ENCODE measurements at regions not wholly inside any gene's neighbourhood (a gene's known extent, or its start where the extent isn't known, plus 50 kb on each side); places are given as distances from the start of the nearest gene placed in this dataset.
"Not testable (repeated sequence)": the region's sequence is repeated elsewhere in the genome, so short reads cannot be mapped to it uniquely, and the experiment has no call there.

DNA sequence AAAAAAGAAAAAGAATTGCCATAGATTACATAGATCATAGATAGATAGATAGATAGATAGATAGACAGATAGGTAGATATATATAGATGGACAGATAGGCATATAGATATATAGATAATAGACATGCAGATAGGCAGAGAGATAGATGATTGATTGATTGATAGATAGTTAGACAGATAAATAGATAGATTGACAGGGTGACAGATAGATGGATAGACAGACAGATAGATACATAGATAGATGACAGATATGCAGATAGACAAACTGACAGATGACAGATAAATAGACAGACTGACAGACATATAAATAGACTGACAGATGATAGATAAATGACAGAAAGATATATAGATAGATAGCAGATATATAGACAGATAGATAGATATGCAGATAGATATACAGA is 474.0 kb downstream of the IRS2 start:
- no peaks in the 10 kb centered on the region for H3K9me3 Mint-ChIP-seq (ENCODE audit: unreplicated experiment)
- no peak for DNase-seq (ENCODE audit: extremely low spot score, unreplicated experiment)
- peaks cover 8% of the 10 kb centered on the region for H3K4me1 Mint-ChIP-seq (ENCODE audit: unreplicated experiment)
- no peaks in the 10 kb centered on the region for H3K27me3 Mint-ChIP-seq (ENCODE audit: unreplicated experiment)
- no peaks in the 10 kb centered on the region for H3K36me3 Mint-ChIP-seq (ENCODE audit: unreplicated experiment)
- no peak overlapping the region for H3K4me3 Mint-ChIP-seq (ENCODE audit: unreplicated experiment)
- no peak for TF ChIP-seq CTCF (IDR thresholded peaks at IDR 0.05)
- H3K27ac Mint-ChIP-seq (ENCODE audit: unreplicated experiment), result no peak overlapping the region

GRCh38 chr13:109311431-109311976 is 474.9 kb downstream of the IRS2 start:
- H3K4me1 Mint-ChIP-seq (ENCODE audit: unreplicated experiment); H3K36me3 Mint-ChIP-seq (ENCODE audit: unreplicated experiment); H3K27ac Mint-ChIP-seq (ENCODE audit: unreplicated experiment); H3K4me3 Mint-ChIP-seq (ENCODE audit: unreplicated experiment); H3K27me3 Mint-ChIP-seq (ENCODE audit: unreplicated experiment); H3K9me3 Mint-ChIP-seq (ENCODE audit: unreplicated experiment); DNase-seq (ENCODE audit: extremely low spot score, unreplicated experiment): not testable (repeated sequence)

DNA sequence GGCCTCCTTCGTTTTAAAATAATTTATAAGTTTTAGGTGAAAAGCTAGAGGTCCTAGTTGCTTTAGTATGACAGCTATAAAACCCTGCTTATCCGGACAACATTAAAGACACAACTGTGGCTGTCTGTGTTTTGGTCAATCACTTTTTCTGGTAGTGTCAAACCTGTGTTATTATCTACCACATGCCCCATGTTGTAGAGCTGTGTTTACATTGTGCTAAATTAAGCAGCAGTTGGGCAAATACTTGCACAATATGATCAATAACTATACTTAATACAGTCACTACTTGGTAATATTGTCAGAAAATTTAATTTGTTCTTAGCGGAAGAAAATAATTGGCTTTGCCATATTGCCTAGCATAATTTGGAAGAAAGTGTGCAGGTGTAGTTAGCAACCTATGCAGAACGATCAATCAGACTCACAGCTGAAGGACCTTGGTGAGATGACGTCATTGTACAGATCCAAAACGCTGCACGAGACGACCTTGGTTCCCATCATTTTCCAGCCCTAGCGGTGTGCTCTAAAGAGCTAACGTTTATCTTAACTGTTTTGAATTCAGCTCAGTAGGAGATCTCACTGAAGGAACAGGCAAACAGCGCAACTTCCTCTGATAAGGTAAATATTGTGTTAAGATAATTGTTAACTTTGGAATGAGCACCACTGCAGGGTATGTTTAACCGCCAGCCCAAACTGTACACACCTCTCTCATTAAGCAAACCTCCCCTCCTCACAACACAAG is 476.6 kb downstream of the IRS2 start:
- Mint-ChIP-seq H3K4me3 (ENCODE audit: unreplicated experiment) (no peak overlapping the region), H3K4me1 (ENCODE audit: unreplicated experiment) (peaks cover 8% of the 10 kb centered on the region), H3K27me3 (ENCODE audit: unreplicated experiment) (no peaks in the 10 kb centered on the region), H3K36me3 (ENCODE audit: unreplicated experiment) (no peaks in the 10 kb centered on the region), H3K9me3 (ENCODE audit: unreplicated experiment) (no peaks in the 10 kb centered on the region), H3K27ac (ENCODE audit: unreplicated experiment) (no peak overlapping the region)
- DNase-seq (ENCODE audit: extremely low spot score, unreplicated experiment), result no peak
- TF ChIP-seq CTCF (IDR thresholded peaks at IDR 0.05), result no peak

GRCh38 chr13:109307027-109307426 is 479.4 kb downstream of the IRS2 start:
- H3K27ac Mint-ChIP-seq (ENCODE audit: unreplicated experiment), result no peak overlapping the region
- no peaks in the 10 kb centered on the region for H3K9me3 Mint-ChIP-seq (ENCODE audit: unreplicated experiment)
- H3K4me3 Mint-ChIP-seq (ENCODE audit: unreplicated experiment), result no peak overlapping the region
- DNase-seq (ENCODE audit: extremely low spot score, unreplicated experiment), result no peak
- peaks cover 8% of the 10 kb centered on the region for H3K4me1 Mint-ChIP-seq (ENCODE audit: unreplicated experiment)
- no peak for TF ChIP-seq CTCF (IDR thresholded peaks at IDR 0.05)
- no peaks in the 10 kb centered on the region for H3K27me3 Mint-ChIP-seq (ENCODE audit: unreplicated experiment)
- H3K36me3 Mint-ChIP-seq (ENCODE audit: unreplicated experiment), result no peaks in the 10 kb centered on the region

- no peaks in the 10 kb centered on the region for H3K9me3 Mint-ChIP-seq (ENCODE audit: unreplicated experiment)
- peaks cover 10% of the 10 kb centered on the region for H3K4me1 Mint-ChIP-seq (ENCODE audit: unreplicated experiment)
- DNase-seq (ENCODE audit: extremely low spot score, unreplicated experiment), result no peak
- no peak for TF ChIP-seq CTCF (IDR thresholded peaks at IDR 0.05)
- H3K27me3 Mint-ChIP-seq (ENCODE audit: unreplicated experiment), result no peaks in the 10 kb centered on the region
- no peak overlapping the region for H3K4me3 Mint-ChIP-seq (ENCODE audit: unreplicated experiment)
- H3K36me3 Mint-ChIP-seq (ENCODE audit: unreplicated experiment), result no peaks in the 10 kb centered on the region
- no peak overlapping the region for H3K27ac Mint-ChIP-seq (ENCODE audit: unreplicated experiment)
Measured at GRCh38 chr13:109301726-109302125, 484.7 kb downstream of the IRS2 start.
